ENCODE measurements at regions not wholly inside any gene's neighbourhood (a gene's known extent, or its start where the extent isn't known, plus 50 kb on each side); places are given as distances from the start of the nearest gene placed in this dataset.

DNA sequence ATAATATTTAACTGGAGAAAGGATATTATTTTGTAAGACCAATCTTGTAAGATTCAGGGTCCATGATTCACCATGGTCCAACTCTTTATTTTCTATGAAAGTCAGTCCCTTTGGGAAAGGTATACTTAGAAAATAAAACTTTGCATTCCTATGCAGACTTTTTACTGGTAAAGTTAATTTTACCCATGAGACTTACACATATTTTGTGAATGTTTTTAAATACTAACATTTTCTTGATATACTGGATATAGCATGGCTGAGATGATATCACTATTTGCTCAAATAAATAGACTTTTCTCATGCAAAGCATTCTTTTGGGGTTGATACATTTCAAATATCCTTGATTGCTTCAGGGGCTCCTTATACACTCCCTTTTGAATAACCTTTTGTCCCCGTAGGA is 512.1 kb downstream of the MAN2A1 start:
- H3K27ac ChIP-seq (ENCODE audit: low read length), result no peak overlapping the region
- DNase-seq (ENCODE audit: low read depth, low spot score), result no peak
- in situ Hi-C loops (cut with HindIII; ENCODE audit: low pct_unique_long_range_greater_than_20kb, low sequenced_read_pairs), result no loop called here
- no peaks in the 10 kb centered on the region for H3K36me3 ChIP-seq (ENCODE audit: control insufficient read depth, insufficient read depth, low read length)
- H3K4me3 ChIP-seq (ENCODE audit: low read depth in 2 of 2, low read length in 2 of 2), result no peak overlapping the region
- no peak for ATAC-seq
- H3K27me3 ChIP-seq (ENCODE audit: control insufficient read depth, insufficient read depth, low read length), result no peaks in the 10 kb centered on the region
- TF ChIP-seq, protein P1, sequence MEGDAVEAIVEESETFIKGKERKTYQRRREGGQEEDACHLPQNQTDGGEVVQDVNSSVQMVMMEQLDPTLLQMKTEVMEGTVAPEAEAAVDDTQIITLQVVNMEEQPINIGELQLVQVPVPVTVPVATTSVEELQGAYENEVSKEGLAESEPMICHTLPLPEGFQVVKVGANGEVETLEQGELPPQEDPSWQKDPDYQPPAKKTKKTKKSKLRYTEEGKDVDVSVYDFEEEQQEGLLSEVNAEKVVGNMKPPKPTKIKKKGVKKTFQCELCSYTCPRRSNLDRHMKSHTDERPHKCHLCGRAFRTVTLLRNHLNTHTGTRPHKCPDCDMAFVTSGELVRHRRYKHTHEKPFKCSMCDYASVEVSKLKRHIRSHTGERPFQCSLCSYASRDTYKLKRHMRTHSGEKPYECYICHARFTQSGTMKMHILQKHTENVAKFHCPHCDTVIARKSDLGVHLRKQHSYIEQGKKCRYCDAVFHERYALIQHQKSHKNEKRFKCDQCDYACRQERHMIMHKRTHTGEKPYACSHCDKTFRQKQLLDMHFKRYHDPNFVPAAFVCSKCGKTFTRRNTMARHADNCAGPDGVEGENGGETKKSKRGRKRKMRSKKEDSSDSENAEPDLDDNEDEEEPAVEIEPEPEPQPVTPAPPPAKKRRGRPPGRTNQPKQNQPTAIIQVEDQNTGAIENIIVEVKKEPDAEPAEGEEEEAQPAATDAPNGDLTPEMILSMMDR (IDR thresholded peaks at IDR 0.05), result no peak
- TF ChIP-seq TCF7L2 (IDR thresholded peaks at IDR 0.05; ENCODE audit: low read depth, low read length) (no peak), SIN3A (IDR thresholded peaks at IDR 0.05; ENCODE audit: borderline replicate concordance, insufficient read depth, low read depth, low read length) (no peak), POLR2AphosphoS5 (IDR thresholded peaks at IDR 0.05; ENCODE audit: low read depth, low read length) (no peak)
- TF ChIP-seq, protein P2, sequence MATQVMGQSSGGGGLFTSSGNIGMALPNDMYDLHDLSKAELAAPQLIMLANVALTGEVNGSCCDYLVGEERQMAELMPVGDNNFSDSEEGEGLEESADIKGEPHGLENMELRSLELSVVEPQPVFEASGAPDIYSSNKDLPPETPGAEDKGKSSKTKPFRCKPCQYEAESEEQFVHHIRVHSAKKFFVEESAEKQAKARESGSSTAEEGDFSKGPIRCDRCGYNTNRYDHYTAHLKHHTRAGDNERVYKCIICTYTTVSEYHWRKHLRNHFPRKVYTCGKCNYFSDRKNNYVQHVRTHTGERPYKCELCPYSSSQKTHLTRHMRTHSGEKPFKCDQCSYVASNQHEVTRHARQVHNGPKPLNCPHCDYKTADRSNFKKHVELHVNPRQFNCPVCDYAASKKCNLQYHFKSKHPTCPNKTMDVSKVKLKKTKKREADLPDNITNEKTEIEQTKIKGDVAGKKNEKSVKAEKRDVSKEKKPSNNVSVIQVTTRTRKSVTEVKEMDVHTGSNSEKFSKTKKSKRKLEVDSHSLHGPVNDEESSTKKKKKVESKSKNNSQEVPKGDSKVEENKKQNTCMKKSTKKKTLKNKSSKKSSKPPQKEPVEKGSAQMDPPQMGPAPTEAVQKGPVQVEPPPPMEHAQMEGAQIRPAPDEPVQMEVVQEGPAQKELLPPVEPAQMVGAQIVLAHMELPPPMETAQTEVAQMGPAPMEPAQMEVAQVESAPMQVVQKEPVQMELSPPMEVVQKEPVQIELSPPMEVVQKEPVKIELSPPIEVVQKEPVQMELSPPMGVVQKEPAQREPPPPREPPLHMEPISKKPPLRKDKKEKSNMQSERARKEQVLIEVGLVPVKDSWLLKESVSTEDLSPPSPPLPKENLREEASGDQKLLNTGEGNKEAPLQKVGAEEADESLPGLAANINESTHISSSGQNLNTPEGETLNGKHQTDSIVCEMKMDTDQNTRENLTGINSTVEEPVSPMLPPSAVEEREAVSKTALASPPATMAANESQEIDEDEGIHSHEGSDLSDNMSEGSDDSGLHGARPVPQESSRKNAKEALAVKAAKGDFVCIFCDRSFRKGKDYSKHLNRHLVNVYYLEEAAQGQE (IDR thresholded peaks at IDR 0.05; ENCODE audit: insufficient read depth in 1 of 2, low read depth in 2 of 2, low read length in 1 of 2), result no peak
- ChIA-PET CTCF (no interaction called here), POLR2A (no interaction called here)
- intact Hi-C loops (cut with micrococcal nuclease; ENCODE audit: unreplicated experiment), result no loop called here
- no TSS peak for BruUV-seq (replicated peaks)
- 0 out of 2 replicates have a peak, but pooled peaks cover 2% of the 10 kb centered on the region for H3K9me3 ChIP-seq (ENCODE audit: control insufficient read depth, insufficient read depth, low read depth, low read length)
- no peaks in the 10 kb centered on the region for H3K4me1 ChIP-seq (ENCODE audit: control insufficient read depth, insufficient read depth, low read length)

GRCh38 chr5:110203661-110204060 is 513.9 kb downstream of the MAN2A1 start:
- intact Hi-C loops (cut with micrococcal nuclease; ENCODE audit: unreplicated experiment), result no loop called here
- Histone ChIP-seq H3K36me3 (ENCODE audit: control insufficient read depth, insufficient read depth, low read length) (no peaks in the 10 kb centered on the region), H3K9me3 (ENCODE audit: control insufficient read depth, insufficient read depth, low read depth, low read length) (no peaks in the 10 kb centered on the region), H3K27ac (ENCODE audit: low read length) (no peak overlapping the region), H3K4me3 (ENCODE audit: low read depth in 2 of 2, low read length in 2 of 2) (no peak overlapping the region), H3K27me3 (ENCODE audit: control insufficient read depth, insufficient read depth, low read length) (no peaks in the 10 kb centered on the region), H3K4me1 (ENCODE audit: control insufficient read depth, insufficient read depth, low read length) (no peaks in the 10 kb centered on the region)
- no peak for ATAC-seq
- no peak for DNase-seq (ENCODE audit: low read depth, low spot score)
- CTCF ChIA-PET, result no interaction called here
- in situ Hi-C loops (cut with HindIII; ENCODE audit: low pct_unique_long_range_greater_than_20kb, low sequenced_read_pairs), result no loop called here
- TF ChIP-seq SIN3A (IDR thresholded peaks at IDR 0.05; ENCODE audit: borderline replicate concordance, insufficient read depth, low read depth, low read length) (no peak), TCF7L2 (IDR thresholded peaks at IDR 0.05; ENCODE audit: low read depth, low read length) (no peak), POLR2AphosphoS5 (IDR thresholded peaks at IDR 0.05; ENCODE audit: low read depth, low read length) (no peak)
- TF ChIP-seq, protein P2 (IDR thresholded peaks at IDR 0.05; ENCODE audit: insufficient read depth in 1 of 2, low read depth in 2 of 2, low read length in 1 of 2), result no peak
- TF ChIP-seq, protein P1 (IDR thresholded peaks at IDR 0.05), result no peak
- no TSS peak for BruUV-seq (replicated peaks)
- POLR2A ChIA-PET, result no interaction called here

Data from Panc1 (cell line).